PC-9 (cell line): ENCODE measurements at regions not wholly inside any gene's neighbourhood (a gene's known extent, or its start where the extent isn't known, plus 50 kb on each side); places are given as distances from the start of the nearest gene placed in this dataset.
"Not testable (repeated sequence)": the region's sequence is repeated elsewhere in the genome, so short reads cannot be mapped to it uniquely, and the experiment has no call there.

Source experiments
- BruUV-seq: library from RNA; stranded (reverse); fragments of 400-500 nt; replicated peaks from 2 replicates; lab custom pipeline; 2021; lab: Mats Ljungman, UMichigan
- CTCF ChIA-PET: fragments of 300-600 bp; sonication (Branson Sonifier 250); formaldehyde crosslinking; loops from one replicate; lab custom pipeline; 2022; ENCODE audit warnings: antibody characterized with exemption; lab: Charles Lee
- POLR2A ChIA-PET: fragments of 300-600 bp; sonication (Branson Sonifier 250); formaldehyde crosslinking; loops from one replicate; lab custom pipeline; 2022; ENCODE audit warnings: antibody characterized with exemption; ENCODE audit not compliant: unreplicated experiment; lab: Charles Lee
- DNase-seq, 2 experiments: peaks; one replicate each; pipeline versions ENCODE4 v3.0.0 to v3.0.0-alpha.2; 2015 to 2022; ENCODE audit warnings: mixed read lengths in 1 of 2
- H2AFZ ChIP-seq: fragments of 200-600 bp; sonication (generic); 2 replicates; pipeline ENCODE4 v1.8.1; 2017; ENCODE audit warnings: antibody characterized with exemption
- H3F3A ChIP-seq: fragments of 200-600 bp; sonication (generic); 2 replicates; pipeline ENCODE4 v1.8.1; 2017; ENCODE audit warnings: antibody characterized with exemption, mild to moderate bottlenecking, low read depth; ENCODE audit not compliant: insufficient read depth
- H3K27ac ChIP-seq: fragments of 200-600 bp; sonication (generic); 2 replicates; pipeline ENCODE4 v1.6.1; 2016; ENCODE audit warnings: mixed run types
- H3K27me3 ChIP-seq: fragments of 200-600 bp; sonication (generic); 2 replicates; pipeline ENCODE4 v1.6.1; 2016; ENCODE audit warnings: low read depth, mixed run types; ENCODE audit not compliant: insufficient read depth
- H3K36me3 ChIP-seq: fragments of 200-600 bp; sonication (generic); 2 replicates; pipeline ENCODE4 v1.6.1; 2016; ENCODE audit warnings: low read depth, mixed run types
- H3K4me1 ChIP-seq: fragments of 200-600 bp; sonication (generic); replicated peaks from 2 replicates; pipeline ENCODE4 v1.6.1; 2016; ENCODE audit warnings: mixed run types; ENCODE audit not compliant: insufficient read depth
- H3K4me2 ChIP-seq: fragments of 200-600 bp; sonication (generic); 2 replicates; pipeline ENCODE4 v1.6.1; 2017; ENCODE audit warnings: mixed run types
- H3K4me3 ChIP-seq: fragments of 200-600 bp; sonication (generic); 2 replicates; pipeline ENCODE4 v1.6.1; 2016; ENCODE audit warnings: mixed run types
- H3K79me2 ChIP-seq: fragments of 200-600 bp; sonication (generic); 2 replicates; pipeline ENCODE4 v1.6.1; 2017; ENCODE audit warnings: low read depth, mixed run types
- H3K9me2 ChIP-seq: fragments of 200-600 bp; sonication (generic); 2 replicates; pipeline ENCODE4 v1.8.1; 2017; ENCODE audit warnings: mild to moderate bottlenecking; ENCODE audit not compliant: insufficient read depth
- H3K9me3 ChIP-seq: fragments of 200-600 bp; sonication (generic); 2 replicates; pipeline ENCODE4 v1.8.1; 2016; ENCODE audit warnings: low read depth; ENCODE audit not compliant: insufficient read depth
- H4K20me1 ChIP-seq: fragments of 200-600 bp; sonication (generic); 2 replicates; pipeline ENCODE4 v1.8.1; 2017; ENCODE audit not compliant: insufficient read depth
- CTCF ChIP-seq: fragments of 200-600 bp; sonication (generic); conservative IDR thresholded peaks from 2 replicates; pipeline ENCODE4 v1.6.1; 2017; ENCODE audit warnings: mixed run types, antibody characterized with exemption, mild to moderate bottlenecking, moderate library complexity
- EZH2 ChIP-seq: fragments of 200-600 bp; sonication (generic); IDR thresholded peaks from 2 replicates; pipeline ENCODE4 v1.8.0; 2017; ENCODE audit warnings: antibody characterized with exemption, low read depth
- intact Hi-C: fragments of 100-400 bp; cut with micrococcal nuclease; formaldehyde crosslinking; loops from one replicate; pipeline ENCODE4 v1.10.0; 2022; ENCODE audit not compliant: unreplicated experiment

- Histone ChIP-seq H2AFZ (no peak overlapping the region), H3K27ac (no peak overlapping the region), H3K27me3 (no peaks in the 10 kb centered on the region), H3K9me2 (no peaks in the 10 kb centered on the region), H3K36me3 (no peaks in the 10 kb centered on the region), H3K4me1 (no peaks in the 10 kb centered on the region), H3F3A (no peaks in the 10 kb centered on the region), H3K4me3 (no peak overlapping the region), H3K4me2 (no peak overlapping the region), H4K20me1 (no peaks in the 10 kb centered on the region), H3K9me3 (no peaks in the 10 kb centered on the region), H3K79me2 (no peaks in the 10 kb centered on the region)
- CTCF ChIA-PET: interaction anchor here (0.8 kb wide), 1 partner anchor 122 kb away, joined by 4 read pairs; no protein-coding TSS in a partner anchor
- TF ChIP-seq CTCF (no peak), EZH2 (no peak)
- intact Hi-C loops: no loop called here
- no TSS peak for BruUV-seq
- POLR2A ChIA-PET: no interaction called here
- peak in 1 of 2 experiments; percentile 38 for DNase-seq
These were observed 123.7 kb upstream of the FAM20C start for GRCh38 chr7:68629-69028.

- BruUV-seq, H3F3A ChIP-seq, H3K4me1 ChIP-seq, intact Hi-C loops, DNase-seq, H3K9me2 ChIP-seq, H3K4me3 ChIP-seq, POLR2A ChIA-PET, H3K79me2 ChIP-seq, H3K27me3 ChIP-seq, H4K20me1 ChIP-seq, H3K9me3 ChIP-seq, H3K36me3 ChIP-seq, H2AFZ ChIP-seq, H3K4me2 ChIP-seq, H3K27ac ChIP-seq: not testable (repeated sequence)
- CTCF ChIA-PET: interaction anchor here (0.8 kb wide), 1 partner anchor 121 kb away, joined by 4 read pairs; no protein-coding TSS in a partner anchor
These were observed 123.3 kb upstream of the FAM20C start for GRCh38 chr7:69052-69451.

GRCh38 chr7:69499-70123, 122.8 kb upstream of the FAM20C start:
- BruUV-seq, H3K79me2 ChIP-seq, CTCF ChIA-PET, H3K27ac ChIP-seq, H3K9me2 ChIP-seq, H3K4me2 ChIP-seq, intact Hi-C loops, H3F3A ChIP-seq, H3K36me3 ChIP-seq, DNase-seq, H3K4me1 ChIP-seq, H3K4me3 ChIP-seq, H2AFZ ChIP-seq, H4K20me1 ChIP-seq, H3K9me3 ChIP-seq, POLR2A ChIA-PET, H3K27me3 ChIP-seq: not testable (repeated sequence)

DNA sequence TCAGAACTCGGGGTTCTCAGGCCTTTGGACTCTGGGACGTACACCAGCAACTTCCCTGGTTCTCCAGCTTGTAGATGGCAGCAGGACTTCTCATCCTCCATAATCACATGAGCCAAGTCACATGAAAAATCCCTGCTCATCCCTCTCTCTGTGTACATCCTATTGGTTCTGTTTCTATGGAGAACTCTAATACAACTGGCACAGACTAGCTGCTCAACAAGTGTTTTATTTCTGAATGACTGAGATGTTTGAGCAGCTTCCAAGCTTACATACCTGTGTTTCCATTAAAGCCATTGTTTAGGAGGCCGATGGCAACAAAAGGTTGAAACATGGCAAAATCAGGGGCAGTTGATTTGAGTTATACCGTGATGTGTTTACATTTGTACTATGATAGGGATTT, 122.2 kb upstream of the FAM20C start:
- H3K27ac ChIP-seq, intact Hi-C loops, H4K20me1 ChIP-seq, BruUV-seq, H2AFZ ChIP-seq, POLR2A ChIA-PET, CTCF ChIA-PET, H3K4me3 ChIP-seq, H3K79me2 ChIP-seq, H3K9me2 ChIP-seq, DNase-seq, H3K36me3 ChIP-seq, H3K4me2 ChIP-seq, H3K9me3 ChIP-seq, H3F3A ChIP-seq, H3K4me1 ChIP-seq, H3K27me3 ChIP-seq: not testable (repeated sequence)

GRCh38 chr7:70989-71388, 121.4 kb upstream of the FAM20C start:
- H4K20me1 ChIP-seq, H3K4me2 ChIP-seq, H3K9me3 ChIP-seq, intact Hi-C loops, H3F3A ChIP-seq, H3K4me3 ChIP-seq, H2AFZ ChIP-seq, H3K36me3 ChIP-seq, H3K27me3 ChIP-seq, POLR2A ChIA-PET, BruUV-seq, CTCF ChIA-PET, H3K9me2 ChIP-seq, DNase-seq, H3K27ac ChIP-seq, H3K79me2 ChIP-seq, H3K4me1 ChIP-seq: not testable (repeated sequence)

DNA sequence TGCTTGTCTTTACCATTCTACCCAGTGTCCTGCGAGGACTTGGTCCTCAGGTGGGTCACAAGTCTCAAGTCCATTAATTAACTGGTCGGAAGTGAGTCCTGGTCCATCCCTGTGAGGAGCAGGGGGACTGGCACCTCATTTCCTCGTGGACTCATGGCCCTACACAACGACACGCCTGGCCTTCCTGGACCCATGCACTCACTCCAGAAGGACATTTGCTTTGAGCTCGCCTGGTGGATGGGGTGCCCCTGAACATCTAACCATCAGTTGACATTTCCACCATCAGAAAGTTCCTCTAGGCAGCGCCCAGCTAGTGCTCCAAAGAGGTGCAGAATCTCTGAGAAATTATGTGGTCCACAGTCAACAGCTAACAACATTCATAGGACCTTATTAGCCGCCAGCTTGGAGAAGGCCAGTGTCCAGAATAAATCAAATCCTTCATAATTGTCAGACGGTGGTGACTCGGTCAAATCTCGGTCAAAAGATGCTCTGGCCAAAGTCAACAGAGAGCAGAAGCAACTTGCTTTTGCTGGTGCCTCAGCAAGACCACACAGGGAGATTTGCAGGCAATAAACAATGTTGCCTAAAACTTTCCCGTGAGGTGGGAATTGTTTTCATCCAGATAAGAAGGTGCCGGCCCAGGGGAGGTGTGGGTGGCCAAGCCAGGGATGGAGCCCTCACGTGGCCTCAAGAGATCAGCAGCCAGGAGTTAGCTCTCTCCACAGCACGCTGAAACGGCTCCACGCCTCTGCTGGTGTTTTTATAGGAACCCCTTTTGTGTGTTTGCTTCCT, 119.9 kb upstream of the FAM20C start:
- H3K9me3 ChIP-seq, H3K9me2 ChIP-seq, H3K4me3 ChIP-seq, H3K27me3 ChIP-seq, H3K4me2 ChIP-seq, H2AFZ ChIP-seq, POLR2A ChIA-PET, H3F3A ChIP-seq, CTCF ChIA-PET, H3K79me2 ChIP-seq, DNase-seq, BruUV-seq, H3K27ac ChIP-seq, H3K36me3 ChIP-seq, H3K4me1 ChIP-seq, H4K20me1 ChIP-seq, intact Hi-C loops: not testable (repeated sequence)
